ENCODE measurements at regions not wholly inside any gene's neighbourhood (a gene's known extent, or its start where the extent isn't known, plus 50 kb on each side); places are given as distances from the start of the nearest gene placed in this dataset.

GRCh38 chr1:239526391-239526790 is 140.0 kb downstream of the CHRM3 start (continued):
- no peak for TF ChIP-seq CREM (CRISPR knock-in tag; IDR thresholded peaks at IDR 0.05)
- no peak for TF ChIP-seq IRF1 (CRISPR knock-in tag; IDR thresholded peaks at IDR 0.05)
- TF ChIP-seq ARID4B (CRISPR knock-in tag; IDR thresholded peaks at IDR 0.05; ENCODE audit: borderline replicate concordance) = no peak
- no peak for TF ChIP-seq ZNF396 (CRISPR knock-in tag; IDR thresholded peaks at IDR 0.05; ENCODE audit: borderline replicate concordance)
- no peak for TF ChIP-seq SOX15 (CRISPR knock-in tag; IDR thresholded peaks at IDR 0.05)
- TF ChIP-seq PREB (CRISPR knock-in tag; IDR thresholded peaks at IDR 0.05; ENCODE audit: borderline replicate concordance) = no peak
- TF ChIP-seq TEAD1 (CRISPR knock-in tag; IDR thresholded peaks at IDR 0.05) = no peak
- no peak for TF ChIP-seq CDX4 (CRISPR knock-in tag; IDR thresholded peaks at IDR 0.05; ENCODE audit: borderline replicate concordance)
- no peak for TF ChIP-seq ZBTB43 (CRISPR knock-in tag; IDR thresholded peaks at IDR 0.05)
- no peak for TF ChIP-seq ZNF138 (CRISPR knock-in tag; conservative IDR thresholded peaks at IDR 0.05)
- no peak for TF ChIP-seq ZNF423 (CRISPR knock-in tag; IDR thresholded peaks at IDR 0.05)

GRCh38 chr1:239527051-239527693 is 140.8 kb downstream of the CHRM3 start:
- H3K9me3 Mint-ChIP-seq = no peaks in the 10 kb centered on the region

More at GRCh38 chr1:239527051-239527693, 140.8 kb downstream of the CHRM3 start:
- Mint-ChIP-seq H3K27ac (peak overlapping the region; percentile 71; the same call in 1 of the 2 replicates), H3K4me1 (no peaks in the 10 kb centered on the region), H3K27me3 (ENCODE audit: low read depth) (no peaks in the 10 kb centered on the region), H3K4me3 (no peak overlapping the region), H3K36me3 (no peaks in the 10 kb centered on the region)
- ChIA-PET POLR2A (no interaction called here), CTCF (no interaction called here)
- ATAC-seq = no peak
- no peak for DNase-seq (ENCODE audit: low spot score)
- TF ChIP-seq USF1 (CRISPR knock-in tag; IDR thresholded peaks at IDR 0.05) = no peak
- no peak for TF ChIP-seq NFE2L1 (CRISPR knock-in tag; IDR thresholded peaks at IDR 0.05)
- TF ChIP-seq E2F4 (CRISPR knock-in tag; IDR thresholded peaks at IDR 0.05; ENCODE audit: borderline replicate concordance, low read depth) = no peak
- no peak for TF ChIP-seq SMAD4 (CRISPR knock-in tag; IDR thresholded peaks at IDR 0.05)

Measured in WTC11 (cell line).